H1 (cell line): ENCODE measurements at regions not wholly inside any gene's neighbourhood (a gene's known extent, or its start where the extent isn't known, plus 50 kb on each side); places are given as distances from the start of the nearest gene placed in this dataset.

Experiments used
- CTCF ChIA-PET: fragments of 300-600 bp; sonication (Branson Sonifier 250); formaldehyde crosslinking; loops from one replicate; lab custom pipeline; 2021; ENCODE audit not compliant: partially characterized antibody; lab: Charles Lee
- POLR2A ChIA-PET: fragments of 300-600 bp; sonication (Branson Sonifier 250); formaldehyde crosslinking; loops from one replicate; lab custom pipeline; 2021; ENCODE audit warnings: inconsistent platforms; ENCODE audit not compliant: partially characterized antibody; lab: Charles Lee
- DNase-seq, 2 experiments: peaks; one replicate each; pipeline versions ENCODE4 v3.0.0 to v3.0.0-alpha.2; 2010 to 2022; ENCODE audit warnings: low spot score in 2 of 2, low read depth in 1 of 2, mixed read lengths in 1 of 2
- FAIRE-seq: peaks from 2 replicates; lab custom pipeline; 2011; peaks lifted over from hg19 to GRCh38; lab: Jason Lieb, UNC
- H2AFZ ChIP-seq: 2 replicates; pipeline ENCODE4 v1.8.1; 2012; ENCODE audit warnings: low read length, inconsistent platforms
- H2AK5ac ChIP-seq: 2 replicates; pipeline ENCODE4 v1.6.1; 2013; ENCODE audit warnings: low read depth, low read length
- H2BK120ac ChIP-seq: replicated peaks from 2 replicates; pipeline ENCODE3; 2013; ENCODE audit warnings: low read depth, low read length, inconsistent platforms
- H2BK12ac ChIP-seq: 2 replicates; pipeline ENCODE4 v1.6.1; 2013; ENCODE audit warnings: low read depth, low read length
- H2BK15ac ChIP-seq: 2 replicates; pipeline ENCODE4 v1.6.1; 2013; ENCODE audit warnings: low read length
- H2BK20ac ChIP-seq: 2 replicates; pipeline ENCODE4 v1.6.1; 2013; ENCODE audit warnings: low read length
- H2BK5ac ChIP-seq: 2 replicates; pipeline ENCODE4 v1.6.1; 2013; ENCODE audit warnings: low read depth, low read length
- H3K14ac ChIP-seq: 2 replicates; pipeline ENCODE4 v1.6.1; 2013; ENCODE audit warnings: inconsistent platforms; ENCODE audit not compliant: insufficient read length
- H3K18ac ChIP-seq: 2 replicates; pipeline ENCODE4 v1.6.1; 2013; ENCODE audit warnings: low read length; ENCODE audit errors: extremely low read depth
- H3K23ac ChIP-seq: 2 replicates; pipeline ENCODE4 v1.6.1; 2013; ENCODE audit warnings: inconsistent platforms; ENCODE audit not compliant: insufficient read length
- H3K23me2 ChIP-seq: 2 replicates; pipeline ENCODE4 v1.6.1; 2013; ENCODE audit warnings: low read depth, low read length
- H3K27ac ChIP-seq: 2 replicates; pipeline ENCODE4 v1.6.1; 2011; ENCODE audit warnings: low read depth, low read length, inconsistent platforms
- H3K27me3 ChIP-seq, 4 experiments: replicated peaks in 1 of 4; 1 replicate in 1 of 4; 2 replicates in 3 of 4; pipeline versions ENCODE4 v1.6.1 to v1.8.1; 2011 to 2013; ENCODE audit warnings: low read length in 3 of 4, mild to moderate bottlenecking in 3 of 4, inconsistent platforms in 2 of 4, mixed read lengths in 2 of 4, moderate library complexity in 1 of 4; ENCODE audit not compliant: control insufficient read depth in 3 of 4, insufficient read depth in 3 of 4; ENCODE audit errors: extremely low read depth in 1 of 4
- H3K36me3 ChIP-seq, 4 experiments: 2 replicates each; pipeline versions ENCODE4 v1.6.1 to v1.8.1; 2011 to 2013; ENCODE audit warnings: mild to moderate bottlenecking in 4 of 4, low read length in 3 of 4, moderate library complexity in 2 of 4, control low read depth in 1 of 4, inconsistent platforms in 1 of 4; ENCODE audit not compliant: insufficient read depth in 4 of 4, control insufficient read depth in 2 of 4
- H3K4ac ChIP-seq: replicated peaks from 2 replicates; pipeline ENCODE3; 2013; ENCODE audit warnings: low read length, low read depth, mixed read lengths, inconsistent platforms; ENCODE audit not compliant: insufficient read length
- H3K4me1 ChIP-seq, 4 experiments: replicated peaks in 1 of 4; 1 replicate in 1 of 4; 2 replicates in 3 of 4; pipeline versions ENCODE4 v1.6.1 to v1.8.1; 2011 to 2013; ENCODE audit warnings: low read length in 3 of 4, inconsistent platforms in 2 of 4, mixed read lengths in 1 of 4; ENCODE audit not compliant: insufficient read depth in 4 of 4, control insufficient read depth in 3 of 4
- H3K4me2 ChIP-seq, 2 experiments: 2 replicates each; pipeline versions ENCODE4 v1.6.1 to v1.8.1; 2011 to 2013; ENCODE audit warnings: low read depth in 2 of 2, low read length in 2 of 2, control low read depth in 1 of 2, inconsistent platforms in 1 of 2, mild to moderate bottlenecking in 1 of 2; ENCODE audit not compliant: insufficient read depth in 1 of 2
- H3K4me3 ChIP-seq, 4 experiments: fragments of 200-600, 300-600 bp in 1 of 4; sonication (generic), shearing (Covaris generic), sonication (Bioruptor Twin) in 1 of 4; 2 replicates each; pipeline versions ENCODE4 v1.5.1 to v1.8.1; 2011 to 2016; ENCODE audit warnings: low read length in 4 of 4, low read depth in 3 of 4, control low read depth in 2 of 4, inconsistent platforms in 2 of 4, mild to moderate bottlenecking in 2 of 4, mixed read lengths in 1 of 4, moderate library complexity in 1 of 4; ENCODE audit not compliant: insufficient read depth in 2 of 4; ENCODE audit errors: extremely low read depth in 1 of 4
- H3K56ac ChIP-seq: replicated peaks from 2 replicates; pipeline ENCODE3; 2013; ENCODE audit warnings: low read depth, mild to moderate bottlenecking, mixed read lengths, low read length, inconsistent platforms; ENCODE audit not compliant: insufficient read length
- H3K79me1 ChIP-seq: 2 replicates; pipeline ENCODE4 v1.6.1; 2013; ENCODE audit warnings: low read depth, low read length, control low read depth
- H3K79me2 ChIP-seq, 2 experiments: 2 replicates each; pipeline versions ENCODE4 v1.6.1 to v1.8.1; 2012 to 2013; ENCODE audit warnings: low read length in 2 of 2, mild to moderate bottlenecking in 2 of 2, inconsistent platforms in 1 of 2; ENCODE audit not compliant: insufficient read depth in 2 of 2, control insufficient read depth in 1 of 2
- H3K9ac ChIP-seq, 4 experiments: replicated peaks in 1 of 4; 1 replicate in 1 of 4; 2 replicates in 3 of 4; pipeline versions ENCODE4 v1.6.1 to v1.8.1; 2011 to 2013; ENCODE audit warnings: low read depth in 3 of 4, low read length in 3 of 4, control low read depth in 2 of 4, mild to moderate bottlenecking in 2 of 4, moderate library complexity in 2 of 4, inconsistent platforms in 1 of 4; ENCODE audit errors: extremely low read depth in 1 of 4
- H3K9me3 ChIP-seq, 2 experiments: 2 replicates each; pipeline versions ENCODE4 v1.6.1 to v1.8.1; 2012 to 2013; ENCODE audit warnings: mild to moderate bottlenecking in 2 of 2, moderate library complexity in 2 of 2, control low read depth in 1 of 2, inconsistent platforms in 1 of 2, low read depth in 1 of 2, low read length in 1 of 2, mixed read lengths in 1 of 2; ENCODE audit not compliant: insufficient read depth in 2 of 2
- H4K20me1 ChIP-seq, 2 experiments: replicated peaks in 1 of 2; 2 replicates each; pipeline versions ENCODE3 to v1.8.1; 2011 to 2013; ENCODE audit warnings: inconsistent platforms in 2 of 2, low read length in 2 of 2, mild to moderate bottlenecking in 1 of 2; ENCODE audit not compliant: insufficient read depth in 2 of 2, control insufficient read depth in 1 of 2
- H4K5ac ChIP-seq: 2 replicates; pipeline ENCODE4 v1.6.1; 2013; ENCODE audit warnings: low read length, low read depth, mixed read lengths, inconsistent platforms; ENCODE audit not compliant: insufficient read length
- H4K8ac ChIP-seq: 2 replicates; pipeline ENCODE4 v1.8.0; 2013; ENCODE audit warnings: mild to moderate bottlenecking, moderate library complexity, low read length, inconsistent platforms; ENCODE audit not compliant: insufficient read depth; ENCODE audit errors: extremely low read depth
- H4K91ac ChIP-seq: replicated peaks from 2 replicates; pipeline ENCODE3; 2013; ENCODE audit warnings: low read length, mixed read lengths, inconsistent platforms; ENCODE audit not compliant: insufficient read length
- ASH2L ChIP-seq: fragments of 200-600, 300-600 bp; sonication (generic); IDR thresholded peaks from one replicate; pipeline ENCODE4 v1.7.1; 2017; ENCODE audit warnings: low read length
- JUND ChIP-seq: IDR thresholded peaks from 2 replicates; pipeline ENCODE4 v1.6.1; 2011; ENCODE audit warnings: mild to moderate bottlenecking, improper control_type of control experiment, low read length
- SIRT6 ChIP-seq: IDR thresholded peaks from one replicate; pipeline ENCODE4 v1.7.1; 2012; ENCODE audit warnings: low read length, inconsistent platforms
- SIX5 ChIP-seq: IDR thresholded peaks from 2 replicates; pipeline ENCODE4 v1.6.1; 2011; ENCODE audit warnings: mild to moderate bottlenecking, low read depth, low read length
- TAF7 ChIP-seq: optimal IDR thresholded peaks from 2 replicates; pipeline ENCODE3; 2011; ENCODE audit warnings: low read depth, mild to moderate bottlenecking, inconsistent platforms, low read length, moderate library complexity, borderline replicate concordance
- TEAD4 ChIP-seq: IDR thresholded peaks from 2 replicates; pipeline ENCODE4 v1.6.1; 2012; ENCODE audit warnings: low read depth, low read length, inconsistent platforms, mixed read lengths
- WGBS, 2 experiments: shearing (Covaris generic) in 1 of 2; methylation state at CpG; one replicate each; pipeline versions ENCODE4 v1.1.6 to v1.1.7; 2013 to 2015; ENCODE audit warnings: low lambda C conversion rate in 2 of 2, mixed read lengths in 2 of 2, inconsistent platforms in 1 of 2, low coverage in 1 of 2, missing lambda C conversion rate in 1 of 2; ENCODE audit not compliant: insufficient replicate concordance in 2 of 2, insufficient coverage in 1 of 2, insufficient read length in 1 of 2; ENCODE audit errors: extremely low coverage in 1 of 2, missing lambda C conversion rate in 1 of 2; 5-methylcytosine and 5-hydroxymethylcytosine counted together

DNA sequence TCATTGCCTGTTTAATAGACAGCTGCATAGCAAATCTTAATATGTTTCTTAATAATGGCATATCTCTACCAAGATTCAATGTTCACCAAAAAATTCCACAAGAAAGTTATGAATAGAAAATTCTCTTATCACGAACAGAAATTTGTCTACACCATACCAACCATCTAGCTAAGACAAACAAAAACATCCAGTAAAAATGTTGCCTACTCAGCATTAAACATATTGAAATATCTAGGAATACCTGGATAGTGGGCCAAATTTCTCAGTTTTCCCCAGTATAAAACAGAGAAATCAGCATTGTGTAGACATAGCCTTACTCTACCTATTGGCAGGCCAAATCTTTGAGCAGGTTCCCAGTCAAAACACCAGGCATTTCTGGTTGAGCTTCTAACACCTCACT, 598.6 kb downstream of the KLHL13 start:
- H3K4ac ChIP-seq: no peak overlapping the region
- DNase-seq (no peak), FAIRE-seq (no peak)
- no peak overlapping the region for H2BK15ac ChIP-seq
- no peak overlapping the region for H2AFZ ChIP-seq
- 100% methylated on average over 1 of the region's 1 CpG; no CpG with 5 or more reads in 1 of the 2 experiments for WGBS, 2 experiments
- no peak overlapping the region for H2BK12ac ChIP-seq
- H3K27me3 ChIP-seq: no peaks in the 10 kb centered on the region
- H3K14ac ChIP-seq: no peak overlapping the region
- H3K4me3 ChIP-seq: no peak overlapping the region
- H4K5ac ChIP-seq: no peak overlapping the region
- H4K20me1 ChIP-seq: no peaks in the 10 kb centered on the region
- H4K8ac ChIP-seq: no peak overlapping the region
- no peaks in the 10 kb centered on the region for H3K79me1 ChIP-seq
- no peak overlapping the region for H2BK5ac ChIP-seq
- no peak overlapping the region for H3K23ac ChIP-seq
- TF ChIP-seq TEAD4 (no peak), SIRT6 (no peak), ASH2L (no peak), SIX5 (no peak), JUND (no peak), TAF7 (no peak)
- no peak overlapping the region for H4K91ac ChIP-seq
- no peak overlapping the region for H2BK20ac ChIP-seq
- ChIA-PET CTCF (interaction anchor here (1.2 kb wide), 1 partner anchor 10 kb away, joined by 3 read pairs; no protein-coding TSS in a partner anchor), POLR2A (no interaction called here)
- H3K9ac ChIP-seq: no peak overlapping the region
- H3K79me2 ChIP-seq: no peaks in the 10 kb centered on the region
- no peaks in the 10 kb centered on the region for H3K23me2 ChIP-seq
- no peak overlapping the region for H2AK5ac ChIP-seq
- H3K56ac ChIP-seq: no peak overlapping the region
- no peak overlapping the region for H3K4me2 ChIP-seq
- no peaks in the 10 kb centered on the region for H3K36me3 ChIP-seq
- no peak overlapping the region for H3K27ac ChIP-seq
- H3K9me3 ChIP-seq: no peaks in the 10 kb centered on the region
- no peak overlapping the region for H3K18ac ChIP-seq
- no peak overlapping the region for H2BK120ac ChIP-seq
- no peaks in the 10 kb centered on the region for H3K4me1 ChIP-seq
